GM20000 (cell line): ENCODE measurements at regions not wholly inside any gene's neighbourhood (a gene's known extent, or its start where the extent isn't known, plus 50 kb on each side); places are given as distances from the start of the nearest gene placed in this dataset.
A peak's percentile ranks its signal among the peaks of the same experiment; 100 is the strongest.

ENCODE experiments used
- DNase-seq: peaks from one replicate; pipeline ENCODE4 v3.0.0; 2012; ENCODE audit warnings: low spot score
- CTCF ChIP-seq: IDR thresholded peaks from 2 replicates; pipeline ENCODE4 v1.5.1; 2012; ENCODE audit warnings: mild to moderate bottlenecking, control low read depth; ENCODE audit errors: extremely low read depth, missing control alignments

DNA sequence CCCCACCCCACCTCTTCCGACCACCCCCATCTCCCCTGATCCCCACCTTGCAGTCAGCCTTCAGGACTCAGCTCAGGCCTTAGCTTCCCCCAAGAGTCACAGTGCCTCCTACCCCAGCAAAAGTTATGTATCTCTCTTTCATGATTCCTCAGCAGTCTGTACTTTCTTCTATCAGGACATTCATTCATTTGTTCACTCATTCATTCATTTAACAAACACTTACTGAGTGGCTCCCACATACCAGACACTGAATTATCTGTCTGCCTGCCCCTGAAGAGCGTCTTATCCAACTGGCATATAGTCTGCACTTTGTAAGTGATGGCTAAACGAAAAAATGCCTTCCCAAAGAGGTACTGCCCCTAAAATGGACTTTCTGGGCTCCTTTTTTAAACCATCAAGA lies 114.4 kb upstream of the SLC35F3 start:
- DNase-seq, result no peak
- no peak for TF ChIP-seq CTCF

GRCh38 chr1:233790662-233791371 lies 113.7 kb upstream of the SLC35F3 start:
- TF ChIP-seq CTCF, result peak; percentile 80
- DNase-seq, result peak; percentile 69

GRCh38 chr1:233791372-233791703 lies 113.1 kb upstream of the SLC35F3 start:
- no peak for DNase-seq
- no peak for TF ChIP-seq CTCF

DNA sequence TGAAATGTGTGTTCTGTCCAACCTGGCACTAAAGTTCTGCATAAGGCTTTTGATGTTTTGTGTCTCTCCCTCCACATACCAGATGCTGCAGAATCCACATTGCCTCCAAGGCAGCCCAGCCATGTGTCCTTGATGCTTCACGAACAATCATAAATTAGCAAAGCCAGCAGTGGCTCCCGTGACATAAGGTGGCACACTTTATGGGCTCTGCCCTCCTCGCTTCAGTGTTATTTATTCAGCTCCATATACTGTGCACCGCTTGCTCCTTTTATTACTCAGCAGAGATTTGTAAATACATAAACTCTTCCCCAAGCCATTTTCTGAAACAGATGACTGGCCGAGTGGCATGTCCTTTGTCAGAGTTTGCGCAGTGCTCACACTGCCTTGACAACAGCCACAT lies 112.8 kb upstream of the SLC35F3 start:
- TF ChIP-seq CTCF, result no peak
- DNase-seq, result no peak

DNA sequence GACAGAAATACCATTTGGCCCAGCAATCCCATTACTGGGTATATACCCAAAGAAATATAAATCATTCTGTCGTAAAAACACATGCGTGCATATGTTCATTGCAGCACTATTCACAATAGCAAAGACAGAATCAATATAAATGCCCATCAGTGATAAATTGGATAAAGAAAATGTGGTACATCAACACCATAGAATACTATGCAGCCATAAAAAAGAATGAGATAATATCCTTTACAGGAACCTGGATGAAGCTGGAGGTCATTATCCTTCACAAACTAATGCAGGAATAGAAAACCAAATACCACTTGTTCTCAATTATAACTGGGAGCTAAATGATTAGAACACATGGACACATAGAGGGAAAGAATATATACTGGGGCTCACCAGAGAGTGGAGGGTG lies 109.6 kb upstream of the SLC35F3 start:
- no peak for TF ChIP-seq CTCF
- DNase-seq, result no peak

GRCh38 chr1:233796146-233796783 lies 108.2 kb upstream of the SLC35F3 start:
- DNase-seq, result no peak
- no peak for TF ChIP-seq CTCF

- no peak for TF ChIP-seq CTCF
Measured at GRCh38 chr1:233802611-233803010, 101.9 kb upstream of the SLC35F3 start.

More at GRCh38 chr1:233802611-233803010, 101.9 kb upstream of the SLC35F3 start:
- no peak for DNase-seq
